ENCODE measurements at regions not wholly inside any gene's neighbourhood (a gene's known extent, or its start where the extent isn't known, plus 50 kb on each side); places are given as distances from the start of the nearest gene placed in this dataset.
"Not testable (repeated sequence)": the region's sequence is repeated elsewhere in the genome, so short reads cannot be mapped to it uniquely, and the experiment has no call there.

DNA sequence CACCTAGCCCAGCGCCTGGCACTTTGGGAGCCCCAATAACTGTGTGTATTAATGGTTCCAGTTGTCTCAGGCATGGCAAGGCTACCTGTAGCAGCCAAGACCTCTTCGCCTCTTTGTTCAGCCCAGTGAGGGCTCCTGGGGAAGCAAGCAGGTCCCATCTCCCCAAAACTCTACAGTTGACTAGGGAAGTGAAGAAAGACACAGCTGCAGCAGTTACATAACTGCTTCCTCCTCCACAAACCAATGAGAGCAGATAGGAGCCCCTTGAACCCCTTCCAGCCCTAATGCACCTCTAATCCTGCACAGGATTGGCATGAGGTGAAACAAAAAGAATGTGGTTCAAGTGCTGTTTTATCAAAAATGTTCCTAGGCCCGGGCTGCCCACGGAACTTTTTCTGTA is 100.5 kb downstream of the SYF2 start:
- DNase-seq = no peak

DNA sequence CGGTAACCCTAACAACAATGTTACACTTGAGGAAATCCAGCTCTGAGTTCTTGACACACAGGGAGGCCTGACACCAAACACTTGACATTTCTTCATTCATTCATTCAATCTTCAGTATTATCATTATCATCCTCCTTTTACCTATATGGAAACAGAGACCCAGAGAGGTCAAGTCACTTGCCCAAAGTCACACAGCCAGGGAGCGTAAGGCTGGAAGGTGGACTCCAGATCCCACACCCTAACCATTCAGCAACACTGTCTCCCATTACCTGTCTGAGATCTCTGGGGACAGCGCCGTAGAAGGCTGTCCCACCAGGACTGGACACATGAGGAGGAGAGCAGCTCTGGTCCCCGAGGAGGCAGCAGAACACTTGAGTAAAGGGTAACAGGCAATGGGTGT is 101.4 kb downstream of the SYF2 start:
- no peak for DNase-seq

DNA sequence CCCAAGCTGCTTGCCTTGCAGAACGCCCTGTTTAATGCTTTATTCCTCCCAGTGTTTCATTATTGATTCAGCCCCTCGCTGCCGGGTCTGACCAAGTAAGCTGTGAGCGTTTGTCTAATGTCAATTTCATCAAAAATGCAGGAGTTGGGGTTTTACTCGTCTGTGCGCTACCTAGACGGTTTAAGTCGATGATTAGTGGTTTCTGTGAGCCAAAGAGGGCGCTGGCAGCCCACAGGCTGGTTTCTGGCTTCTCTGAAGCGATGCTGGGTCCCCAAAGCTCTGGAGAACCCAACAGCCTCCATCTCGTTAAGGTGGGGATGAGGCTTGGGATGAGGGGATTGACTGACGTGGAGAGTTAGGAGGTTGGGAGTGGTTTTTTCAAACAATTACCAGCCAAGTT is 102.9 kb downstream of the SYF2 start:
- no peak for DNase-seq

DNA sequence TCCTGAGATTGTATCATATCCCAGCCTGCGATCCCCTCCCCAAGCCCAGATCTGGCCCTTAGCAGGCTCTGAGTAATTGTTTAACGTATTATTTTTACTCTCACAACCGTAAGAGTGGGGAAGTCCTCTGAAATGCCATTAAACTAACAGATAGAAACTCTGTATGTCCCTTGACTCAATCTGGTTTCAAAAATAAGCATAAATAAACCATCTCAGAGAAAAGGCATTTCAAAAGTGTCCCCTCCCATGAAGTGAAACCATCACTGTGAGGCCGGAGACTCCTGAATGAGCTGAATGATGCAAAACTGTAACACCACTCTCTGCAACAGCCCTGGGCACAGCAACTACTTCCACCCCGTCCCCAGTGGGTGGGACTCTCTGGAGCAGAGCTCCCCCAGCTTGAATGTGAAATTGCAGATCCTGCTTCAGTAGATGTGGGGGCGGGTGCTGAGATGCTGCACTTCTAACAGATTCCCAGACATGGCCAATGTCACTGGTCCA is 104.1 kb downstream of the SYF2 start:
- DNase-seq = no peak

DNA sequence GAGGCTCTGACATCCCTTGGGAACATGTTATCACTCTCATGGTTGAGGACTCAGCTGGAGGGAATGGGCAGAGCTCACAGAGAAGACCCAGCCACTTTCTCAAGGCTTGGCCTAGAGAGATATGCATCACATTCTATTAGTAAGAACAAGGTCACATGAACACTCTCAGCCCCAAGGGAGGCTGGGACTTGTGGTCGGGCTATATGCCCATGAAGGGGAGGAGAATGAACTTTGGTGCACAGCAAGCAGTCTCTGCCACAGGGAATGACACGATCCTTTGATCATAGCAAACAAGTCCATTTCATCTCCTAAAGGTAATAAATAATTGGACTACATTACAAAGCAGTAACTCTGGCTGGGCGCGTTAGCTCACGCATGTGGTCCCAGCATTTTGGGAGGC is 105.7 kb downstream of the SYF2 start:
- no peak for DNase-seq

- no peak for DNase-seq
Observed at GRCh38 chr1:25123551-25123950, 108.8 kb downstream of the SYF2 start.

GRCh38 chr1:25122747-25123146 is 109.6 kb downstream of the SYF2 start:
- no peak for DNase-seq

DNA sequence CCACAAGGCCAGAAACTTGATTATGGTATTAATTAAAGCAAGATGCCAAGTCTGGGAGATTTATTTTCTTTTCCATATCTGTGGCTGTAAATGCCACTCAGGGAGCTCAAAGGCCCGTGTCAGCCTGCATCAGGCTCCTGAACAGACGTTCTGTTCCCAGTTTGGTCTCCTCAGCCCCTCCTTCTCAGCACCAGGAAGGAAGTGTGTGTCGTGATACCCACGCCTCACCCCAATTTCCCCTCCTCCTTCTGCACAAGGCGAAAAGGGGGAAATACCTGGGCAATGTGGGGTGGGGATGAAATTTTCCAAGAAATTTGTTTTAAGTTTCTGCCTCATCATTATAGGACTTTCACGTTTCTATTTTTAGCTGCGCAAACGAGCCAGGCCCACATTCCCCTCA is 112.0 kb downstream of the SYF2 start:
- DNase-seq = no peak

- DNase-seq = no peak
Observed at GRCh38 chr1:25118546-25118945, 113.8 kb downstream of the SYF2 start.

- DNase-seq = no peak
Observed at GRCh38 chr1:25117233-25117823, 115.0 kb downstream of the SYF2 start.

DNA sequence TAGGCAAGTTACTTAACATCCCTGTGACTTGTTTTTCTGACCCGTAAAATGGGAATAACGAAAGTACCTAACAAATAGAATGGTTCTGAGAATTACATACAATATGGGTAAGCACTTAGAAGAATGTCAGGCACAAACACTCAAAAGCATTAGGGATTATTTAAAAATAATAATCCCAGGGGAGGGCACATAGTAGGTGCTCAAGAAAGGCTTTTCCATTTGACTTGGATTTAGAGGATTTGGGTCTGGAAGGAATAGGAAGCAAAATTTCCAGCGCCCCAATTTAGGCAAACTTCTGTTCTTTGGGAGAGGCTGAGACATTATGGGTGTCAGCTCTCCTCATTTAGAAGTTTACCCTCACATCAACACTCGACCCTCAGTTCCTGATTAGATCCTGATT is 115.5 kb downstream of the SYF2 start:
- DNase-seq = no peak

DNA sequence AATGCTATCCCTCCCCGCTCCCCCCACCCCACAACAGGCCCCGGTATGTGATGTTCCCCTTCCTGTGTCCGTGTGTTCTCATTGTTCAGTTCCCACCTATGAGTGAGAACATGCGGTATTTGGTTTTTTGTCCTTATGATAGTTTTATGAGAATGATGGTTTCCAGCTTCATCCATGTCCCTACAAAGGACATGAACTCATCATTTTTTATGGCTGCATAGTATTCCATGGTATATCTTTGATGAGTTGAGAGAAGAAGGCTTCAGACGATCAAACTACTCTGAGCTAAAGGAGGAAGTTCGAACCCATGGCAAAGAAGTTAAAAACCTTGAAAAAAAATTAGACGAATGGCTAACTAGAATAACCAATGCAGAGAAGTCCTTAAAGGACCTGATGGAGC is 116.2 kb downstream of the SYF2 start:
- not testable (repeated sequence) for DNase-seq

GRCh38 chr1:25113731-25114130 is 118.6 kb downstream of the SYF2 start:
- DNase-seq = no peak

GRCh38 chr1:25113086-25113485 is 119.2 kb downstream of the SYF2 start:
- no peak for DNase-seq

GRCh38 chr1:25112400-25112799 is 119.9 kb downstream of the SYF2 start:
- no peak for DNase-seq

GRCh38 chr1:25111706-25112105 is 120.6 kb downstream of the SYF2 start:
- no peak for DNase-seq

- no peak for DNase-seq
Observed at GRCh38 chr1:25110485-25110884, 121.8 kb downstream of the SYF2 start.

GRCh38 chr1:25110036-25110435 is 122.3 kb downstream of the SYF2 start:
- DNase-seq = no peak

DNA sequence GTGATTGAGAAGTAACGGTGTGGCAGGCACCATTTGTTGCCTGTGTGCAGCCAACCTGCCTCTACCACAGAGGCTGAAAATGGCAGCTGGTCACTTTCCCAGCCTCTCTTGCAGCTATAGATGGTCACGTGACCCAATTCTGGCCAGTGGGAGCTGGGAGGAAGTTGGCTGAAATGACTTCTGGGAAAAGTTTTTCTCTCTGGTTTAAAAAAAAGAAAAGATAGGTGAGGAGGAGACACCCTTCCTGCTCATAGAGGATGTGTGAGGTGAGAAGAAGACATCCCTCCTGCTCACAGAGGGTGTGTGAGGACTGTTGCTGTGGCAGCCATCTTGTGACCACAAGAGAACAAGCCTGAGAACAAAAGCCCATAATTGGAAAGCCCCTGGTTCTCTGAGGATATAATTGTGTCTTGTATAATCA is 122.8 kb downstream of the SYF2 start:
- DNase-seq = no peak

GRCh38 chr1:25107643-25108010 is 124.7 kb downstream of the SYF2 start:
- no peak for DNase-seq

- DNase-seq = no peak
Observed at GRCh38 chr1:25106976-25107642, 125.2 kb downstream of the SYF2 start.

DNA sequence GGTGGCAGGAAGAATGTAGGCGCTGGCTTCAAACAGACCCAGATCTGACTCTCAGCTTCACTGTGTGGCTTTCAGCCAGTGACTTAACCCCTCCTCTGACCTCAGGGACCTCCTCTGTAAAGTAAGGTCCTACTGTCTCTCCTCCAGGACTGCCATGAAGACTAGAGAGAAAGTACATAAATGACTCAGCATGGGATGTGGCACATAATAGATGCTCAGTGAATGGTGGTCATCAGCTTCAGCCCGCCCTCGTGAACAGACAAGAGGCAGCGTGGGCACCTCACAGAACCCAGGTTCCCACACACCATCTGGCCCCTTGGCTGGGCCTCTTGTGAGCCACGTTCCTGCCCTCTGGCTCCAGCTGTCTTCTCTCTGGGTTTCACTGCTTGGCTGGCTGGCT is 126.0 kb downstream of the SYF2 start:
- no peak for DNase-seq

DNA sequence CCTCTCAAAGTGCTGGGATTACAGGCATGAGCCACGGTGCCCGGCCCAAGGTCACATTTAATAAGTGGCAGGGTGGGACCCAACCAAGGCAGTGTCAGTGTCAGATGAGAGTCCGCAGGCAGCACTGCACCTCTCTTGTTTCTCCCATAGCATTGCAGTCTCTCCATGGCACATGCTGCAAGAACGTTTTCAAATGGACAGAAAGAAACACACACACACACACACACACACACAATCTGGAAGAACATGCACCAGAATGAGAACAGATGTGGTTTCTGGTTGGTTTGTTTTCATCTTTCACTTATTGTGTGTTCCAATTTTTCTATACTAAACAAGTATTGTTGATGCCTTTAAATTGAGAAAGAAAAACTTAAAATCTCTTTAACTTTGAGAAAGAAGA is 126.5 kb downstream of the SYF2 start:
- DNase-seq = no peak

DNA sequence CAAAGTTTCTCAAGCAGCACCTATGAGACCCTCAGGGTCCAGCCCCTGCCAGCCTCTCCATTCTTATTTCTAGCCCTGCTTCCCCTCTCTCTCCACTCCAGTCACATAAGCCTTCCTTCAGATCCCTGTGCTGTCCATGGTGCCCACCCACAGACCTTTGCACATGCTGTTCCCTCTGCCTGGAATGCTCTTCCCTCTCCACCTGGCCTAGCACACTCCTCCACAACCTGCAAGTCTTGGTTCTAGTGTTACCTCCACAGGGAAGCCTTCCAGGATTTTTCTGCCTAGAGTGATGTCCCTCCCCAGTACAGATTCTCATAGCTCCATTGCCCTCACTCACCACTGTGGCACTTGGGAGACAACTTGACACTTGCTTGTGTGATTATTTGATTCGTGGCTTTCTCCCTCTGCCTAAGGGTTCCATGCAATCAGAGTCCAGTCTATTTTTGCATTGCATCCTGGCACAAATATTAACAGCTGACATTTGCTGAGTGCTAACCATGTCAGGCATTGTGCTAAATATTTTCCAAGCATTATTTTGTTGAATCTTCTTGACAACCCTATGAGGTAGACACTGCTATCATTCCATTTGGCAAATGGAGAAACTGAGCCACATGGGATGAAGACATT is 127.3 kb downstream of the SYF2 start:
- no peak for DNase-seq

Measured in DMS153 (cell line).